Esophagus muscularis mucosa (tissue), 4 donors: ENCODE measurements at regions not wholly inside any gene's neighbourhood (a gene's known extent, or its start where the extent isn't known, plus 50 kb on each side); places are given as distances from the start of the nearest gene placed in this dataset.

ENCODE experiments used
- DNase-seq: peaks from one replicate; pipeline ENCODE4 v3.0.0-alpha.2; 2017; ENCODE audit errors: extremely low spot score
- H3K27ac ChIP-seq, 4 donors: fragments of 200-600 bp; sonication (generic); replicated peaks in 1 of 4; 1 replicate in 3 of 4; 2 replicates in 1 of 4; pipeline ENCODE4 v1.5.1; 2016 to 2019; ENCODE audit warnings: mild to moderate bottlenecking in 1 of 4
- H3K27me3 ChIP-seq, 4 donors: fragments of 200-600 bp; sonication (generic); one replicate each; pipeline versions ENCODE4 v1.5.1 to v1.6.0; 2016 to 2019
- H3K36me3 ChIP-seq, 4 donors: fragments of 200-600 bp; sonication (generic); one replicate each; pipeline ENCODE4 v1.5.1; 2016 to 2019
- H3K4me1 ChIP-seq, 4 donors: fragments of 200-600 bp; sonication (generic); one replicate each; pipeline ENCODE4 v1.5.1; 2016 to 2019
- H3K4me3 ChIP-seq, 4 donors: fragments of 200-600 bp; sonication (generic); 1 replicate in 2 of 4; 2 replicates in 2 of 4; pipeline ENCODE4 v1.5.1; 2016 to 2019; ENCODE audit warnings: mild to moderate bottlenecking in 4 of 4, moderate library complexity in 1 of 4
- H3K9me3 ChIP-seq, 4 donors: fragments of 200-600 bp; sonication (generic); 1 replicate in 3 of 4; 2 replicates in 1 of 4; pipeline ENCODE4 v1.5.1; 2016 to 2019
- EP300 ChIP-seq: sonication (generic); formaldehyde crosslinking; IDR thresholded peaks from one replicate; pipeline ENCODE4 v1.6.1; 2017; ENCODE audit warnings: antibody characterized with exemption
- POLR2A ChIP-seq: fragments of 450-650 bp; IDR thresholded peaks from one replicate; pipeline ENCODE4 v1.6.1; 2017; ENCODE audit warnings: antibody characterized with exemption, moderate library complexity, mild to moderate bottlenecking, low read depth
- POLR2AphosphoS5 ChIP-seq, 2 donors: sonication (generic); formaldehyde crosslinking; IDR thresholded peaks; one replicate each; pipeline ENCODE4 v1.6.1; 2017; ENCODE audit warnings: antibody characterized with exemption in 2 of 2
- WGBS: methylation state at CpG from one replicate; pipeline ENCODE4 v1.1.5; 2018; 5-methylcytosine and 5-hydroxymethylcytosine counted together
- intact Hi-C: fragments of 100-400 bp; cut with DNase I; formaldehyde crosslinking; loops from one replicate; pipeline ENCODE4 v1.15.1; 2023
- TF ChIP-seq, protein P1 (sequence below), 3 experiments: fragments of 200-600 bp in 2 of 3; fragments of 450-650 bp in 1 of 3; sonication (generic) in 2 of 3; IDR thresholded peaks; one replicate each; pipeline ENCODE4 v1.5.1; 2017 to 2019; ENCODE audit warnings: antibody characterized with exemption in 3 of 3, mild to moderate bottlenecking in 2 of 3, moderate library complexity in 1 of 3

DNA sequence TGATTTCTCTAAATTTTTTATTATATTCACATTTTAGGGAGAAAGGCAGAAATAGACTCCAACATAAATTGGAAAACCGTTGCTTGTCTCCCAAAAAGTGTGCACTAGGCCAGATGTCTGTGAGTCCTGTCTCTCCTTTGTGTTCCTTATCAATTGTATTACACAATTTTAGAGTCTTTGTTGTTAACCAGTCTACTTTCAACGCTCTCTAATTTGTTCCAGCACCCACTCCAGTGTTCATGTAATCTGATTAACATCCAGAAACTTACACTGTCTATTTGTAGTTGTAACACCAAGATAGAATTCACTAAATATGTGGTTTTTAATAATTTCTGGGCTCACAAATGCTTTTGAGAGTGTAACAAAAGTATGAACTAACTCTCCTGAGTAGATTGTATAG is 195.6 kb downstream of the FSIP2 start:
- Histone ChIP-seq H3K9me3 (no peaks in the 10 kb centered on the region), H3K4me1 (no peaks in the 10 kb centered on the region), H3K27ac (no peak overlapping the region), H3K4me3 (no peak overlapping the region), H3K27me3 (no peaks in the 10 kb centered on the region), H3K36me3 (no peaks in the 10 kb centered on the region)
- no peak for TF ChIP-seq POLR2A
- no peak for TF ChIP-seq POLR2AphosphoS5 (IDR thresholded peaks at IDR 0.05)
- TF ChIP-seq, protein P1, sequence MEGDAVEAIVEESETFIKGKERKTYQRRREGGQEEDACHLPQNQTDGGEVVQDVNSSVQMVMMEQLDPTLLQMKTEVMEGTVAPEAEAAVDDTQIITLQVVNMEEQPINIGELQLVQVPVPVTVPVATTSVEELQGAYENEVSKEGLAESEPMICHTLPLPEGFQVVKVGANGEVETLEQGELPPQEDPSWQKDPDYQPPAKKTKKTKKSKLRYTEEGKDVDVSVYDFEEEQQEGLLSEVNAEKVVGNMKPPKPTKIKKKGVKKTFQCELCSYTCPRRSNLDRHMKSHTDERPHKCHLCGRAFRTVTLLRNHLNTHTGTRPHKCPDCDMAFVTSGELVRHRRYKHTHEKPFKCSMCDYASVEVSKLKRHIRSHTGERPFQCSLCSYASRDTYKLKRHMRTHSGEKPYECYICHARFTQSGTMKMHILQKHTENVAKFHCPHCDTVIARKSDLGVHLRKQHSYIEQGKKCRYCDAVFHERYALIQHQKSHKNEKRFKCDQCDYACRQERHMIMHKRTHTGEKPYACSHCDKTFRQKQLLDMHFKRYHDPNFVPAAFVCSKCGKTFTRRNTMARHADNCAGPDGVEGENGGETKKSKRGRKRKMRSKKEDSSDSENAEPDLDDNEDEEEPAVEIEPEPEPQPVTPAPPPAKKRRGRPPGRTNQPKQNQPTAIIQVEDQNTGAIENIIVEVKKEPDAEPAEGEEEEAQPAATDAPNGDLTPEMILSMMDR (IDR thresholded peaks at IDR 0.05): no peak
- no peak for TF ChIP-seq EP300
- no peak for DNase-seq
- intact Hi-C loops: no loop called here
- 76% methylated on average over 2 of the region's 2 CpGs for WGBS

DNA sequence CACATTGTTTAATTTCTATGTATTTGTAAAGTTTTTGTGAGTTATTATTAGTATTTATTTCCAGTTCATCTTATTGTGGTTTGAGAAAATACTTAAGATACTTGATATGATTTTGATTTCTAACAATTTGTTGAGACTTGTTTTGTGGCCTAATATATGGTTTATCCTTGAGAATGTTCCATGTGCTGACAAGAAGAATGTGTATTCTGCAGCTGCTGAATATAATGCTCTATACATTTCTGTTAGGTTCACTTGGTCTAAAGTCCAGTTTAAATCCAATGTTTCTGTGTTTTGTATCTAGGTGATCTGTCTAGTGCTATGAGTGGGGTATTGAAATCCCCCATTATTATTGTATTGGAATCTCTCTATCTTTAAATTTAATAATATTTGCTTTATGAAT is 201.3 kb downstream of the FSIP2 start:
- no peaks in the 10 kb centered on the region for H3K27me3 ChIP-seq
- H3K4me3 ChIP-seq: no peak overlapping the region
- TF ChIP-seq, protein P1 (IDR thresholded peaks at IDR 0.05): no peak
- TF ChIP-seq POLR2AphosphoS5 (IDR thresholded peaks at IDR 0.05) (no peak), POLR2A (no peak), EP300 (no peak)
- no peak for DNase-seq
- intact Hi-C loops: no loop called here
- no peaks in the 10 kb centered on the region for H3K4me1 ChIP-seq
- peaks cover 0 to 16% (median 9%) of the 10 kb centered on the region in 4 donors for H3K9me3 ChIP-seq
- H3K36me3 ChIP-seq: peaks cover 0 to 4% (median 2%) of the 10 kb centered on the region in 4 donors
- H3K27ac ChIP-seq: no peak overlapping the region

DNA sequence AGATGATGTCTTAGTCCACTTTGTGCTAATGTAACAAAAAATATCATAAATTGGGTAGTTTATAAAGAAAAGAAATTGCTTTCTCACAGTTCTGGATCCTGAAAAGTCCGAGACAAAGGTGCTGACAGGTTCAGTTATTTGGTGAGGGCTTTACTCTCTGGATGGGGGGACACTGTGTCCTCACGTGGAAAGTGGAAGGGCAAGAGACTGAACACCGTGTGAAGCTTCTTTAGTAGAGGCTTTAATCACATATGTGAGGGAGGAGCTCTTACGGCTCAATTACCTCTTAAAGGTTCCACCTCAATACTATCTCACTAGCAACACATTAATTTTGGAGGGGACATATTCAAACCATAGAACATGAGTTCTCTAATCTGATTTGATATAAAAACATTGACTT is 204.3 kb downstream of the FSIP2 start:
- no peak overlapping the region for H3K4me3 ChIP-seq
- peaks cover 0 to 4% (median 2%) of the 10 kb centered on the region in 4 donors for H3K36me3 ChIP-seq
- no peak for DNase-seq
- WGBS: 89% methylated on average over 4 of the region's 4 CpGs
- intact Hi-C loops: no loop called here
- no peak overlapping the region for H3K27ac ChIP-seq
- H3K27me3 ChIP-seq: no peaks in the 10 kb centered on the region
- peaks cover 0 to 16% (median 9%) of the 10 kb centered on the region in 4 donors for H3K9me3 ChIP-seq
- no peak for TF ChIP-seq EP300
- H3K4me1 ChIP-seq: no peaks in the 10 kb centered on the region

DNA sequence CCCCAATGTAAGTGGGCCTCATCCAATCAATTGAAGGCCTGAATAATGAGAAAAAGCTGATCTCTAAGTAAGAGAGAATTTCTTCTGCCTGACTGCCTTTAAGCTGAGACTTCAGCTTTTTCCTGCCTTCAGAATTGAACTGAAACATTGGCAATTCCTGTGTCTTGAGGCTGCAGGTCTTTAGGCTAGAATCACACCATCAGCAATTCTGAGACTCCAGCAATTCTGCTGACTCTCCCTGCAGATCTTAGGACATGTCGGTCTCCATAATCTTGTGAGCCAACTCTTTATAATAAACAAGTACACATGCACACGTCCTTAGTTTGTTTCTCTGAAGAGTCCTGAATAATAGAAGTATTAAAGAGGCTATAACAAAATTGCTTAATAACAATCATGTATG is 209.1 kb downstream of the FSIP2 start:
- Histone ChIP-seq H3K36me3 (peaks cover 0 to 4% (median 2%) of the 10 kb centered on the region in 4 donors), H3K27me3 (no peaks in the 10 kb centered on the region), H3K4me1 (no peaks in the 10 kb centered on the region), H3K9me3 (peaks cover 0 to 11% (median 9%) of the 10 kb centered on the region in 4 donors), H3K27ac (no peak overlapping the region), H3K4me3 (no peak overlapping the region)
- intact Hi-C loops: no loop called here
- no peak for DNase-seq
- WGBS: 68% methylated on average over 2 of the region's 2 CpGs
- TF ChIP-seq, protein P1 (IDR thresholded peaks at IDR 0.05): no peak
- TF ChIP-seq POLR2AphosphoS5 (IDR thresholded peaks at IDR 0.05) (no peak), EP300 (no peak), POLR2A (no peak)

DNA sequence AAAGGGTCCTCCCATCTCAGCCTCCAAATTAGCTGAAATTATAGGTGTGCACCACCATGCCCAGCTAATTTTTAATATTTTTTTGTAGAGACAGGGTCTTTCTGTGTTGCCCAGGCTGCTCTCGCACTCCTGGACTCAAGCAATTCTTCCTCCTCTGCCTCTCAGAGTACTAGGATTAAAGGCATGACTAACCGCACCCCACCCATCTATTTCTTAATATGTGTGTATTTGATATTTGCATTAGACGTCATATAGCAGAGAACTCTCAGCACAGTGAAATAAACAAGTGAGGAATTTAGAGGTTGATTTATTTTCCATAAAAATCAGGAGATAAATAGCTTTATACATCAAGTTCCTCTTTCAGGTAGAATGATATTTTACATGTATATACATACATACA is 213.5 kb downstream of the FSIP2 start:
- no peaks in the 10 kb centered on the region for H3K9me3 ChIP-seq
- TF ChIP-seq EP300 (no peak), POLR2A (no peak), POLR2AphosphoS5 (IDR thresholded peaks at IDR 0.05) (no peak)
- TF ChIP-seq, protein P1 (IDR thresholded peaks at IDR 0.05): no peak
- H3K27ac ChIP-seq: no peak overlapping the region
- H3K36me3 ChIP-seq: no peaks in the 10 kb centered on the region
- intact Hi-C loops: no loop called here
- 89% methylated on average over 3 of the region's 3 CpGs for WGBS
- H3K4me1 ChIP-seq: no peaks in the 10 kb centered on the region
- no peak for DNase-seq
- no peak overlapping the region for H3K4me3 ChIP-seq
- no peaks in the 10 kb centered on the region for H3K27me3 ChIP-seq
